GM21619 (cell line): ENCODE measurements at regions not wholly inside any gene's neighbourhood (a gene's known extent, or its start where the extent isn't known, plus 50 kb on each side); places are given as distances from the start of the nearest gene placed in this dataset.

Experiments used
- ATAC-seq: cut with Tn5 transposase; IDR thresholded peaks from one replicate; pipeline ENCODE4 v1.9.1; 2021; ENCODE audit not compliant: unreplicated experiment

DNA sequence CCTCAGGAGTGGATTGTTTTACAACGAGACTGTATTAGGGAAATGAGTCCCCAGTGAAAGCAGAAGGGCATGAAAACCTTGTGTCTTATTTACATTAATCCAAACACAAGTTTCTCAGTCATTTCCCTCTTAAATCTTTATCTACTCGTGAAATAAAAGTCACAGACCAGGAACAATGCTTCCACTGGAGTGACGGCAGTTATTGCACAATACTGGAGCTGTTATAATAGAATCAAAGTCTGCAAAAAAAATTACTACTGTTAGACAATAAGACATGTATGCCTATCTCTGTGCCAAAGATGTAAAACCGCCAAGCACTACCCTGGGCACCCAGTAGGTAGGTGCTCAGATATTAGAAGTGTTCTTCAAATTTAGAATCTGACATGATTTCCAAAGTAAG is 375.5 kb downstream of the ZNF521 start:
- no peak for ATAC-seq

DNA sequence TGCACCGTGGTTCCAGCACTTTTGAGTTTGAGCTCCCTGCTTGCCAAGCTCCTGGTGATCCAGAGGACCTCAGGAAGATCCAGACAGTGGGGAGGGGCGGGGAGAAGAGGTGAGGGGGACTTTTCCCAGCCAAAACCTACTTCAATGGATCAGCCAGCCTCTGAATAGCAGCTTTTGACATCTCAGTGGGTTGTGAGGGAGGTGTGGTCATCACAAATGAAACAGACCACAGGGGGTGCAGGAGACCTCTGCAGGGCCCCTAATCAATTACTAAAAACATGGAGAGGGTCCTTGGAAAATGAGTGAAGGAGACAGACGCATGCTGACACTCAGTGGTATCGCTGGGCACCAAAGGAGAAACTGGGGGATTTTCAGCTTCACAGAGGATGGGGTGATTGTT is 372.7 kb downstream of the ZNF521 start:
- ATAC-seq = no peak

DNA sequence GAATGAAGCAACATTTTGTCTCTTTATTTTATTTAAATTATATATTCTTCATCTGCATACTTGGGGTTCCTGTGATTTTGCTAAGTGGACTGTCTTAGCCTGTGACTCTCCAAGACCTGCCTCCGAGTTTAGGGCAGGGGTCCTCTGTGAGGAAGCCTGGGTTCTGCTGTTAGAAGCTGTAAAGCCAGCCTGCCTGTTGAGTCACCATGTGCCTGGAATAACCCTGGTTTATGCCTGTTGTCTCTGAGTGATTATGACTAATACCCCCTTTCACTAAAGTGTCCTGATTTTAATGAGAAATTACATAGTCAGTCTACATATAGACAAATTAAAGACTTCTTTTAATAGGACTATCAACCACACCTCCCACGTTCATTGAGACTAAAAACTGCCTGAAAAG is 369.1 kb downstream of the ZNF521 start:
- no peak for ATAC-seq

DNA sequence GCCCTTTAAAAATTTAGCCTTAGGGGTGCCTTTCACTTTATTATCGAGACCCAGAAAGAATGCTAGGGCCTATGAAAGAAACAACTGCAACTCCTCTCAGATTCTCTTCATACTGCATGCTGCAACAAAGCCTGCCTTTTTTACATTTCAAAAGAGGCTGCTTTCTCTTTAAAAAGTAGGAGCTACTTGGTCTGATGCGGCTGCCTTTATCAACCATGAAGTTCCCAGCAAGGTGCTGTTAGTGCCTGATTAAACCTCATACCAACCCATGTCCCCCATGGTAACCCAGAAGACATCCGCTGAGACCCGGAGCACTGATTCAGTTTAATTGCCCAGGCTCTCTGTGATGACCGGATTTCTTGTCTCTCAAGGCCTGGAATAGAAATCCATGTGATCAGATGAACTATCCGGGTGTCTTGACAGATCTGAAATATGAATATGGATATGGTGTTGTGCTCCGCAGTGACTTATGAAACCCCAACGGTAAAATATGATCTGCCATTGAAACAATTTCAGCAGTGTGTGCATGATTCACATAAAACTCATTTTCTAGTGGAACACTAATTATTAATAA is 368.3 kb downstream of the ZNF521 start:
- no peak for ATAC-seq

DNA sequence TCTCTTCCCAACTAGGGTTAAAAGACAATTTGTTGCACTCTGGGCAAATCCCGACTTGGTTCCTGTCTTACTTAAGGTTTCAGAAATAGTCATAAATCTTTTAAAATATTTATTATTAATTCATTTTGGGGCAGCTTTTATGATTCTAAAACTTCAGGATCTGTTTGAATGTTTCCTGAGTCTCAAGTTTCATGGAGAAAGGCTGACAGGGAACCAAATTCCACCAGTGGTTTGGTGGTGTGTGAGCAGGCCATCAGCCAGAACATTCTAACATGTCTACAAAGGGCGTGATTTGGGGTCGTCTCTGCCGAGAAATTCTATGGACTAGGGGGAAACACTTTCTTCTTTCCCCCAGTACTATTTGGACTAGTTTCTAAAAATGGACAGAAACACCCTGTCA is 366.4 kb downstream of the ZNF521 start:
- no peak for ATAC-seq

DNA sequence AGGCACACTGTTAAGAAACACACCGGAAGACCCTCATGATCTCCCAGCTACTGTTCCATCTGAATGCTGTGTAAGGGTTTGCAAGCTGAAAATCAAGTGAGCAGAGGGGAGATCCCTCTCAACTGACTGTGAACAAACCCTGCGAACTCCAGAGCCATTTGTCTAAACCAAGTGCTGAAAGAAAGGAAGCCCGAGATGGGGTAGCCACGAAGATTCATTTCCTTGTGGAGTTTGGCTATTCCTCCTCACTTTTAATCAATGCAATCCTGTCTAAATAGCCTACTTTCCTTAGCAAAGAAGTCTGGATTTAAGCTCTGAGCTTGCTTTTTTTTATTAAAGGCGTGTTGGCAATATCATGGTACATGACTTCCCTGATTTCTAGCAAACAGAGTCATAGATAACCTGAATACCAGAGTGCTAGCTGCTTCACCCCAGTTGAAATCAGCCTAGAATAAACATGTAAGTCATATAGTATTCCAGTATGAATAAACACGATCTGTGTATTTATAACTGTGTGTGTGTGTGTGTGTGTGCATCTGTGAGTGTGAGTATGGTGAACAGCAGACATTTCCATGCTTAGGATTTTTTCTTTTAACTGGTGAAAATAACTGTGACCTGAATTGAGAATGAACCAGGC is 365.2 kb downstream of the ZNF521 start:
- no peak for ATAC-seq

DNA sequence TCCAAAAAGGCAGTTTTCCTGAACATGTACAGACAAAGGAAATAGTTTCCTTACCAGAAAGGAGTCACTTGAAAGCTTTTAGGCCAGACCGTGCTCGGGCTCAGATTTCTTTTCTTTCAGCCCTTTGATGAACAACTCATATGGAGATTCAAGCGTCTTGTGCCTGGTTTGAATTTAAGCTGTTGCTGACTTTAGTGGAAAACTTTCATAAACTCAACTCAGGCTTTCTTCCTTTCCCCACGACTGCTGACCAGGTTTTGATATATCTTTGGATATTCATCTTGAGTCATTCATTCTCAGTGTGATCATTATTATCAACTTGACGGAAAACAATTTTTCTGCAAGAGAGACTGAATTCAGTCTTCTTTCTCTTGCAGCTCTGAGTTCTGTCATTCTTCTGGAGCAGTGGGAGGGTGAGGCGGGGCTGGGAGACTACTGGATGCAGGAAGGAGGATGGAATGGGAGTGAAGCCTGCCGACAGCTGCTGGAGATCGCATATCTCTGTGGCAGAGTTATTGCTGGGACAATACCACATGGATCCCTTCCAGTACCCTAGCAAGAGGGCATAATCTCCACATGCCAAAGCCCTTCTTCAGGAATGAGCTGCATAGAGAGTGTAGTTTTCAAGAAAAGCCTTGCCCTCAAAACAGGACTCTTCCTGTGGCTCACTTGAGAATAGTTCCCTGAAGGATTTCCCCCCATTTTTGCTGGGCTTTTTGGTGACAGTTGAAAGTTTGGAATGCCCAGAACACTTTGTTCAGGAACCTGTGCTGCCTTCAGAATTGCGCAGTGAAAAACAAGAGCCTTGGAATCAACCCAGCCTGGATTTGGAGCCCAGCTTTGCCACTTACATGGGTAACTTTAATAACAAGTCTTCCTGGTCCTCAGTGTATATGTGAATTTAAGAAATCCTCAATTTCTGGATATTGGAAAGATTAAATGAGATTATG is 364.4 kb downstream of the ZNF521 start:
- ATAC-seq = no peak

DNA sequence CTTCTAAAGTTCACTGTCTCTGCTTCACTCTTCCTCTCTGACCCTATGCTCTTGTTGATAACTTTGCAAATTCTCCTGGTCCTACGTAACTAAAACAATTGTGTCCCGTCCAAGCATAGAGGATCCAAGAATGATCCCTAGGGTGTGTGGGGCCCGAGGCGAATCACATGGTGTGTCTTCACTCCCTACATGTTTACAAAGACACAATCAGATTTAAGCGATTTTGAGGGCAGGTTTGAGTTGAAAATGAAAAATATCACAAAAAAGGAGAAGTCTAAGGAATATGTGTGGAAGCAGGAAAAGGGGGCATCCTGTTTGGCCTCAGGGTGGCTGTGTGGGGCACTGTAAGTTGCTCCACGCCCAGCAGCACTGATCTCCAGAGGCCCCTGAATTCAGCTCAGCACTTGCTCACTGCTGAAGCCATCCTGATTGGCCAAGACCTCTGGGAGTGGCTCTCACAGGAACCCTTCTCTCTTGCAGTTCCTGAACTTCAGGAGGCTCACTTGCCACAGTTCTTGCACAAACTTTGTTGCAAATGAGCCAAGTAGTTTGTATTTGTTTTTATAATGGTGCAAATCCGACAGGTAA is 363.6 kb downstream of the ZNF521 start:
- ATAC-seq = no peak

DNA sequence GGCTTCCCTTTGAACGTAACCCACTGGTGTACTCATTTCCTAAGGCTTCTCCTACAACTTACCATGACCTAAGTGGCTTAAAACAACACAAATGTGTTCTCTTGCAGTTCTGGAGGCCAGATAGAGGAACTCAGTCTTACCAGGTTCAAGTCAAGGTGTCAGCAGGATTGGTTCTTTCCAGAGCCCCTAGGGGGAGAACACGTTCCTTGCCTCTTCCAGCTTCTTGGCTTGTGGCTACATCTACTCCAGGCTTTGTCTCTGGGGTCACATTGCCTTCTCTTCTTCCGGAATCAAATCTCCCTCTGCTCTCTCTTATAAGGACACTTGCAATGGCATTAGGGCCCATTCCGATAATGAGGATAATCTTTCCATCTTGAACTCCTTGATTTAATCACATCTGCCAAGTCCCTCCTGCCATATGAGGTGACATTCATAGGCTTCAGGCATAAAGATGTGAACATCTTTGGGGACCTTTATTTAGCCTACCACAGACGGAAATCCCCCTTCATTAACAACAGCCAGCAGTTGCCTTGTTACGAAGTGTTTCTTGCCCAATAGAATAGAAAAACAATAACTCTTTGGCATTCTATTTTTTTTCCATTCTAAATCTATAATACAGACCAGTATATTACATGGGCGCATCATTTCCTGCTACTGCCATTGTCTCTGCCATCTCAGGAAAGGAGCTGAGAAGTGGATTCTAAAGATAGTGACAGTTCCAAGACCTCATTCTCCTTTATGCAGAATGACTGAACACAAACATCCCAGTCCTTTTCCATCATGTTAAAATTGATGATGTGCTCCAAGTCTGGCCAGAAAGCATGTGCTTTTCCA is 362.0 kb downstream of the ZNF521 start:
- no peak for ATAC-seq

DNA sequence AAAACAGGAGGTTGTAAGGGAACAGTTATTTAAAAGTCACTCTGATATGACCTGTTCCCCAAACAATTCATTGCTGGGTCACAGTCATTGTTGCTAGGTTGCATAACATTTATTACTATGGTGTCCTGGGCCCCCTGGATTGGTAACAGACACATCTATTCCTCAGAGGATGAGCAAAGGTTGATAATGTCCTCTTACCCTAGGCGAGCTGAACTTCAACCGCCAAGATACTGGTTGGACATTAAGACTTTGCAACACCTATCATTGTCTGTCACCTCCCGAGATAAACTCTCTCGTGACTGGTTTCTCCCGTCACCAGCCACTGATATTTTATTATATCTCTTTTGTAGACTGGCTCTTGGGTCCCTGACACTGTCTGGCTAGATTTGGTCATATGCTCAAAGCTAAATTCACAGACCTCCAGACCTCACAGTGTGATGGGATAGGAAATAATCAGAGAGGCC is 361.3 kb downstream of the ZNF521 start:
- no peak for ATAC-seq

DNA sequence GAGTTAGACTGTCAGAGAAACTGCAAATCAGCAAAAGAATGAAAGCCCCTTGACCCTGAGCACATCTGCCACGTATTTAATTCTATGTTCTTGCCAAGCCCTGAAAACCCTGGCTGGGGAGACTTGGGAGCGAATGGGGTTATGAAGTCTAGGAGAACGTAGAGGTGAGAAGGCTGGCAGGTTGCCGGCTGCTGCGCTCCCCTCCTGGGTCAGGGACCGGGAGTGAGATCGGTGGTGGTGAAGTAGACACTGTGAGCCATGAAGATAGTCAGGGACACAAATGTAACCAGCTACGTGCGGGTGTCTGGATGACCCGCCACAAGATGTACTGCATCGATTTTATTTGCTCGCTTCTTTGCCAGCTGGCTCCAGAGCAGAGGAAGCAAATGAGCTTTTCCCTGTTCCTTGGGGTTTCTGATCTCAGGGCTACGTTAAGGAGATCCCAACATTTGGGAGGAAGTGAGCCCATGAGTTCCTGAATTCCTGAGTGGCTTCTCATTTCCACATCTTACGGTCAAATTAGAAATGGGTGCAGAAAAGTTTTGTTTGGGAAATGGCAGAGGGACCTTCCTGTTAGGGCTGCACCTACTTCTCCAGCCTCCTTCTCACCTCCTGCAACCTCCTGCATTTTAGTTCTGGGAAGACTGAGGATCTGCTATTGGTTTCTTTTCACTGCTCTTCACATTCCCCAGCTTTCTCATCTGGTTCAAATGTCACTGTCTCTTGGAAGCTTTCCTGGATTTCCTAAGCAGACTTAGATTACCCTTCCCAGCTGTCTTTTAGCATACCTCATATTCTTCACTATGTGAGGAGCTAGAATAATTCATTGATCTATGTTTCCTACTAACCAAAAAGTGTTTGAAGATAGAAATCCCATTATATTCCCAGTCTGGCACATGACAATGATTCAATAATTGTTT is 360.6 kb downstream of the ZNF521 start:
- no peak for ATAC-seq

DNA sequence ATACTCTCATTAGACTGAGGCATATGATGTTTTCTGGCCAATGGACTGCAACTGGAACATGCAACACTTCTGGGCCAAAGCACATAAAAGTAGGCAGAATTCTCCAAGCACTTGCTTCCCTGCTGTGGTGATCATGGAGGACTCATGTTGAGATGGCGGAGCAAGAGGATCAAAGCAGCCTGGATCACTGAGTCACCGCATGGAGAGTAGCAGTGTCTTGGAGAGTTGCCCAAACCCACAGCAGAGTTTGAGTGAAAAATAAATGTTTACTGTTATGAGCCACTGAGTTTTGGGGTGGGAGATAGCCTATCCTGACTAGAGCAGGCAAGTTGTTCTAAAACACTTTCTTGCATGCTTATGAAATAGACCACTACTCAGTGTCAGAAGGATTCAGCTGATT is 359.5 kb downstream of the ZNF521 start:
- no peak for ATAC-seq

DNA sequence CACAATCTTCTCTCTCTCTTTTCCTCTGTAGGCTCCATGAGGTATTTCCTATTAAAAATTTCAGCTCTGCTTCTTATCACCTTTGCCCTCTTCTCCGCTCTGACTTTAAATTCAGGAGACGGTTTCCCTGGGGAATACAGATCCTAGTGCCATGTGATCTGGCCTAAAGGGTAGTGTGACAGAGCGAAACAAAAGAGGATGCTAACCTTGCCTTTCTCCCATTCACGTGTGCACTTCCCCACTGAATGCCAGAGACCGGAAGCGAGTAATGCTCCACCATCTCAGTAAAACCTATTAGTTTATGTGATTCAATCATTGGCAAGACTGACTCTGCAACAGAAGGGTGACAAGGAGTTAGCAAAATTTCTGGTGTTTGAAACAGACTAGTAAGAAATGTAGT is 358.3 kb downstream of the ZNF521 start:
- no peak for ATAC-seq

DNA sequence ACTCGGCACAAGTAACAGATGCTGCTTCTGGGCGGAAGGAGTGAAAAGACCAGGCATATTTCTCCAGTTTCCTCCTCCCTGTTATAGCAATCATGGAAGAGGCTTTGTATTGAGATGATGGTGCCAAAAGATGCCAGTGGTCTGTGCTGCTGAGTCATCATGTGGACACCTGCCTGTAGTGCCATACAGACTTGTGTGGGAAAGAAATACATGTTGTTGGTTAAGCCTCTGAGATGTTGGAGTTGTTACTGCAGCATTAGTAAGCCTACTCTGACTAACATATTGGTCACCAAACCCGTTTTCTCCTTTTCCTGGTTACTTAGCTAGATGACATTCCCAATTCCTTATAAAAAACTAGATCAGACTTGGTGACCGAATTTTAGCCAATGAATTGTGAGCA is 356.9 kb downstream of the ZNF521 start:
- no peak for ATAC-seq

DNA sequence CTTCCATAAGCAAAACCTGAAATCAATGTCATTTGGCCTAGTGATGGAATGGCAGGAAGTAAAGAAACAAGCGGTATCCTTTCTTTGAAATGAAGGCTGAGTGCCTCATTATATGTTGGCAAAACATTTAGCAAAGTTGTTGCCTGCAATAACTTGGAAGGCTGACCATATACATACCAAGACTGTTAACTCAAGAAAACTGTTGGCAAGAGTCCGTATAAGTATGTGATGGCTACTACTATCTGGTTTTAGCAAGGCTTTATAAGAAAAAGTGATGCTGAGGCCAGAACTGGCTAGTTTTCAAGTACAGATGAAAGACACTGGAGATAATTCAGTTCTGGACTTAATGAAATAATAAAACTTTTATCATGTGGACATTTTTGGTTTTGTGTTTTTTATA is 356.2 kb downstream of the ZNF521 start:
- ATAC-seq = no peak

DNA sequence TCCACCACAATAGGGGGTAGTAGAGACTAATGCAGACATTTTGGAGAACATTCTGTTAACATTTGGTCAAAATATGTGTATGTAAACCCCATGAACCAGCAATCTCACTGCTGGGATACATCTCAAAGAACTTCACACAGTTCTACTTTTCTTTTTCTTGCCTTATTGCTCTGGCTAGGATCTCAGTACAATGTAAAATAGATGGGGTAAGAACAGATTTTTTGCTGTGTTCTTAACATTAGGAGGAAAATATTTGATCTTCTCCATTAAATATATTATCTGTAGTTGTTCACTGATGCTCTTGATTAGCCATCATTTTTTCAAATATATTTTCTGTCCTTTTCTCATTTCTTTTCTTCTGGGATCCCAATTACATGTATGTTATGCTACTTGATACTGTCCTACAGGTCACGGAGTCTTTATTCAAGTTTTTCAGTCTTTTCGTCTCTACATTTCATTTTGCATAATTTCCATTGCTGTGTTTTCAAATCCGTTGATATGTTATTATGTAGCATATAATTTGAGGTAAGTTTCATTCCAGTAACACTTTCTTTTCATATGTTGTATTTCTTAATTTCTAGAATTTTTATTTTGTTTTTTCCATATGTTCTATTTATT is 352.2 kb downstream of the ZNF521 start:
- ATAC-seq = no peak

DNA sequence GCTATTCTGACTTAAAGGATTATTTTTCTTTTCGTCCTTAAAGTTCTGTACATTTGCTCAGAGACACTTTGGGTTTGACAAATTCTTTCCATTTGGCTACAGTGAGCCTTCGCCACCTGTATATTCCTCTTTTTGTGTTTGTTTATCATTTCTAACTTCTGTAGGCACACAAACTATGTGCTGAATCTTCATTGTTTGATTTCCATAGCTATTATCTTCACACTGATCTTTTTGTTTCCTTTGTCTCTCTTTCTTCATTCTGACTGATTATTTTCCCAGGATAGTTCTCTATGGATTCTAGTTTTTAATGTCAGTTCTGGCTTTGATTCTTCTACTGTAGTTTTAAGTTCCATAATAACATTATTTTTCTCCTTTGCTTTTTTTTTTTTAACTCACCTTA is 350.2 kb downstream of the ZNF521 start:
- no peak for ATAC-seq

DNA sequence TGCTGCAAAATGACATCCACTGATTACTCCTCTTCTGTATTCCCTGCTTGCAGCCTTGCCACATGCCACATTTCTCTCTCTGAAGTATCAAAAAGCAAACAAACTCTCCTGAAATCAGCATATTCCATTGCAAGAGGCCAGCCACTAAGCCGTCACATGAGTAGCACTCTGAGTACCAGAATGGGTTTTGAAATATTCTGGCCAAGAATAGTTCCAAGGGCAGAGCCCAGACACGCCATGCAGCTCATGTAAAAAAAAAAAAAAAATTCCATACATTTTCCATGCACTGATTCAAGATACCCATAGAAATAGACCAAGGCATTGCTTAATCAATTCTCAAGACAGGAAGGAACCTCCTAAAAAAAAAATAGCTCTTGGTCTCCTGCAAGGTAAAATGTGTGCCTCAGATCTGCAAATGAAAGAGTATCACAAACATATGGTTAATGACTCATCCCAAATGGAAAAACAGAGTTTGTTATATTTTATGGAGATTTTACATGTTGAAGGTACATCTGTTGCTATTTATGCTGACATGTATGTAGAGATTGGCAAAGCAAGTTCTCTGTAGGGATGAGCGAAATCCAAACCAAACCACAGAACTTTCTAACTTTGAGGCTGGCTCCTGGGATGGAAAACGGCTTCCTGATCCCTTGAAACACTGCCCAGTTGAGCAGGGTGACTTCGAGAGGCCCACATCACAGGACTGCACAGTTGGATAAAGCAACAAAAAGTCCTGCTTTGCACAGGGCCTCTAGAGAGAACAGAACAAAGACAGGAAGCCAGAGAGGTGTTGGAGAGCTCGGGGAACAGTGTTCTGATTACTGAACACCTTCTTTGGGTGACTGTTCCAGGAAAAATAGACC is 346.2 kb downstream of the ZNF521 start:
- no peak for ATAC-seq
